Gastrocnemius medialis (tissue), 4 donors: ENCODE measurements at regions not wholly inside any gene's neighbourhood (a gene's known extent, or its start where the extent isn't known, plus 50 kb on each side); places are given as distances from the start of the nearest gene placed in this dataset.

Experiments used
- ATAC-seq, 2 donors: fragments of 150-250 bp; one replicate each; pipeline ENCODE4 v1.9.1; 2016
- DNase-seq, 2 donors: peaks; one replicate each; pipeline ENCODE4 v3.0.0-alpha.2; 2019
- H3K27ac ChIP-seq, 4 donors: fragments of 200-600 bp; sonication (generic); 1 replicate in 1 of 4; 2 replicates in 3 of 4; pipeline ENCODE4 v1.5.1; 2016 to 2018; ENCODE audit warnings: mild to moderate bottlenecking in 2 of 4, moderate library complexity in 1 of 4
- H3K27me3 ChIP-seq, 3 donors: fragments of 200-600 bp; sonication (generic) in 2 of 3; 1 replicate in 1 of 3; 2 replicates in 2 of 3; pipeline versions ENCODE4 v1.5.1 to v1.6.0; 2016 to 2019; ENCODE audit warnings: mild to moderate bottlenecking in 1 of 3, moderate library complexity in 1 of 3
- H3K36me3 ChIP-seq, 2 donors: fragments of 200-600 bp; sonication (generic) in 1 of 2; one replicate each; pipeline ENCODE4 v1.5.1; 2017 to 2018
- H3K4me1 ChIP-seq, 2 donors: fragments of 200-600 bp; sonication (generic) in 1 of 2; one replicate each; pipeline ENCODE4 v1.5.1; 2016 to 2017; ENCODE audit warnings: mild to moderate bottlenecking in 2 of 2
- H3K4me3 ChIP-seq, 4 donors: fragments of 200-600 bp; sonication (generic) in 3 of 4; 1 replicate in 1 of 4; 2 replicates in 3 of 4; pipeline ENCODE4 v1.5.1; 2016 to 2019; ENCODE audit warnings: mild to moderate bottlenecking in 2 of 4
- H3K9me3 ChIP-seq, 3 donors: fragments of 200-600 bp; sonication (generic) in 2 of 3; 1 replicate in 1 of 3; 2 replicates in 2 of 3; pipeline ENCODE4 v1.5.1; 2016 to 2019
- CTCF ChIP-seq, 5 experiments: fragments of 450-650 bp in 3 of 5; fragments of 200-600 bp in 2 of 5; sonication (generic) in 2 of 5; IDR thresholded peaks in 4 of 5; conservative IDR thresholded peaks in 1 of 5; 1 replicate in 4 of 5; 2 replicates in 1 of 5; pipeline ENCODE4 v1.5.1; 2016 to 2019; ENCODE audit warnings: antibody characterized with exemption in 5 of 5, mild to moderate bottlenecking in 3 of 5, moderate library complexity in 3 of 5
- POLR2A ChIP-seq, 2 donors: fragments of 450-650 bp; IDR thresholded peaks; one replicate each; pipeline ENCODE4 v1.6.1; 2017; ENCODE audit warnings: antibody characterized with exemption in 2 of 2, mild to moderate bottlenecking in 2 of 2, moderate library complexity in 2 of 2
- in situ Hi-C, 4 donors: fragments of 200-750 bp; cut with MboI; loops; one replicate each; pipeline versions ENCODE4 v1.15.0 to v1.8.0; 2017; ENCODE audit warnings: low sequenced_read_pairs in 4 of 4
- intact Hi-C: fragments of 100-400 bp; cut with DNase I; formaldehyde crosslinking; loops from one replicate; pipeline ENCODE4 v1.15.1; 2023; ENCODE audit warnings: low total_unique reads

GRCh38 chr14:82084813-82085212 lies 551.2 kb upstream of the SEL1L start:
- H3K27me3 ChIP-seq = no peaks in the 10 kb centered on the region
- no peak for DNase-seq
- no peaks in the 10 kb centered on the region for H3K4me1 ChIP-seq
- H3K4me3 ChIP-seq = no peak overlapping the region
- H3K27ac ChIP-seq = no peak overlapping the region
- no peak for ATAC-seq
- TF ChIP-seq CTCF (IDR thresholded peaks at IDR 0.05 in 4 of 5, conservative IDR thresholded peaks at IDR 0.05 in 1 of 5) (no peak), POLR2A (IDR thresholded peaks at IDR 0.05) (no peak)
- intact Hi-C loops = no loop called here
- H3K9me3 ChIP-seq = no peaks in the 10 kb centered on the region
- no peaks in the 10 kb centered on the region for H3K36me3 ChIP-seq
- in situ Hi-C loops = no loop called here

GRCh38 chr14:82091097-82091496 lies 557.4 kb upstream of the SEL1L start:
- ATAC-seq = no peak
- H3K9me3 ChIP-seq = no peaks in the 10 kb centered on the region
- no peaks in the 10 kb centered on the region for H3K36me3 ChIP-seq
- H3K4me3 ChIP-seq = no peak overlapping the region
- H3K27ac ChIP-seq = no peak overlapping the region
- intact Hi-C loops = no loop called here
- in situ Hi-C loops = no loop called here
- no peak for TF ChIP-seq POLR2A (IDR thresholded peaks at IDR 0.05)
- TF ChIP-seq CTCF (IDR thresholded peaks at IDR 0.05 in 4 of 5, conservative IDR thresholded peaks at IDR 0.05 in 1 of 5) = no peak
- DNase-seq = no peak
- H3K4me1 ChIP-seq = no peaks in the 10 kb centered on the region
- H3K27me3 ChIP-seq = no peaks in the 10 kb centered on the region

- ATAC-seq (no peak), DNase-seq (no peak)
- H3K36me3 ChIP-seq = no peaks in the 10 kb centered on the region
- no peak overlapping the region for H3K27ac ChIP-seq
- in situ Hi-C loops = no loop called here
- no peaks in the 10 kb centered on the region for H3K9me3 ChIP-seq
- no peak overlapping the region for H3K4me3 ChIP-seq
- H3K4me1 ChIP-seq = no peaks in the 10 kb centered on the region
- intact Hi-C loops = no loop called here
- no peak for TF ChIP-seq CTCF (IDR thresholded peaks at IDR 0.05 in 4 of 5, conservative IDR thresholded peaks at IDR 0.05 in 1 of 5)
- no peak for TF ChIP-seq POLR2A (IDR thresholded peaks at IDR 0.05)
- no peaks in the 10 kb centered on the region for H3K27me3 ChIP-seq
Observed at GRCh38 chr14:82094829-82095345, 561.2 kb upstream of the SEL1L start.

GRCh38 chr14:82104013-82104412 lies 570.4 kb upstream of the SEL1L start:
- H3K27ac ChIP-seq = no peak overlapping the region
- intact Hi-C loops = no loop called here
- no peak for DNase-seq

More at GRCh38 chr14:82104013-82104412, 570.4 kb upstream of the SEL1L start:
- no peaks in the 10 kb centered on the region for H3K4me1 ChIP-seq
- TF ChIP-seq CTCF (IDR thresholded peaks at IDR 0.05 in 4 of 5, conservative IDR thresholded peaks at IDR 0.05 in 1 of 5) (no peak), POLR2A (IDR thresholded peaks at IDR 0.05) (no peak)
- H3K36me3 ChIP-seq = no peaks in the 10 kb centered on the region
- no peaks in the 10 kb centered on the region for H3K9me3 ChIP-seq
- no peak overlapping the region for H3K4me3 ChIP-seq
- no peak for ATAC-seq
- in situ Hi-C loops = no loop called here
- no peaks in the 10 kb centered on the region for H3K27me3 ChIP-seq
